H1 (cell line): ENCODE measurements at regions not wholly inside any gene's neighbourhood (a gene's known extent, or its start where the extent isn't known, plus 50 kb on each side); places are given as distances from the start of the nearest gene placed in this dataset.

Experiments
- CTCF ChIA-PET: fragments of 300-600 bp; sonication (Branson Sonifier 250); formaldehyde crosslinking; loops from one replicate; lab custom pipeline; 2021; ENCODE audit not compliant: partially characterized antibody; lab: Charles Lee
- POLR2A ChIA-PET: fragments of 300-600 bp; sonication (Branson Sonifier 250); formaldehyde crosslinking; loops from one replicate; lab custom pipeline; 2021; ENCODE audit warnings: inconsistent platforms; ENCODE audit not compliant: partially characterized antibody; lab: Charles Lee
- DNase-seq, 2 experiments: peaks; one replicate each; pipeline versions ENCODE4 v3.0.0 to v3.0.0-alpha.2; 2010 to 2022; ENCODE audit warnings: low spot score in 2 of 2, low read depth in 1 of 2, mixed read lengths in 1 of 2
- FAIRE-seq: peaks from 2 replicates; lab custom pipeline; 2011; peaks lifted over from hg19 to GRCh38; lab: Jason Lieb, UNC
- H2AFZ ChIP-seq: 2 replicates; pipeline ENCODE4 v1.8.1; 2012; ENCODE audit warnings: low read length, inconsistent platforms
- H2AK5ac ChIP-seq: 2 replicates; pipeline ENCODE4 v1.6.1; 2013; ENCODE audit warnings: low read depth, low read length
- H2BK120ac ChIP-seq: replicated peaks from 2 replicates; pipeline ENCODE3; 2013; ENCODE audit warnings: low read depth, low read length, inconsistent platforms
- H2BK12ac ChIP-seq: 2 replicates; pipeline ENCODE4 v1.6.1; 2013; ENCODE audit warnings: low read depth, low read length
- H2BK15ac ChIP-seq: 2 replicates; pipeline ENCODE4 v1.6.1; 2013; ENCODE audit warnings: low read length
- H2BK20ac ChIP-seq: 2 replicates; pipeline ENCODE4 v1.6.1; 2013; ENCODE audit warnings: low read length
- H2BK5ac ChIP-seq: 2 replicates; pipeline ENCODE4 v1.6.1; 2013; ENCODE audit warnings: low read depth, low read length
- H3K14ac ChIP-seq: 2 replicates; pipeline ENCODE4 v1.6.1; 2013; ENCODE audit warnings: inconsistent platforms; ENCODE audit not compliant: insufficient read length
- H3K18ac ChIP-seq: 2 replicates; pipeline ENCODE4 v1.6.1; 2013; ENCODE audit warnings: low read length; ENCODE audit errors: extremely low read depth
- H3K23ac ChIP-seq: 2 replicates; pipeline ENCODE4 v1.6.1; 2013; ENCODE audit warnings: inconsistent platforms; ENCODE audit not compliant: insufficient read length
- H3K23me2 ChIP-seq: 2 replicates; pipeline ENCODE4 v1.6.1; 2013; ENCODE audit warnings: low read depth, low read length
- H3K27ac ChIP-seq: 2 replicates; pipeline ENCODE4 v1.6.1; 2011; ENCODE audit warnings: low read depth, low read length, inconsistent platforms
- H3K27me3 ChIP-seq, 4 experiments: replicated peaks in 1 of 4; 1 replicate in 1 of 4; 2 replicates in 3 of 4; pipeline versions ENCODE4 v1.6.1 to v1.8.1; 2011 to 2013; ENCODE audit warnings: low read length in 3 of 4, mild to moderate bottlenecking in 3 of 4, inconsistent platforms in 2 of 4, mixed read lengths in 2 of 4, moderate library complexity in 1 of 4; ENCODE audit not compliant: control insufficient read depth in 3 of 4, insufficient read depth in 3 of 4; ENCODE audit errors: extremely low read depth in 1 of 4
- H3K36me3 ChIP-seq, 4 experiments: 2 replicates each; pipeline versions ENCODE4 v1.6.1 to v1.8.1; 2011 to 2013; ENCODE audit warnings: mild to moderate bottlenecking in 4 of 4, low read length in 3 of 4, moderate library complexity in 2 of 4, control low read depth in 1 of 4, inconsistent platforms in 1 of 4; ENCODE audit not compliant: insufficient read depth in 4 of 4, control insufficient read depth in 2 of 4
- H3K4ac ChIP-seq: replicated peaks from 2 replicates; pipeline ENCODE3; 2013; ENCODE audit warnings: low read length, low read depth, mixed read lengths, inconsistent platforms; ENCODE audit not compliant: insufficient read length
- H3K4me1 ChIP-seq, 4 experiments: replicated peaks in 1 of 4; 1 replicate in 1 of 4; 2 replicates in 3 of 4; pipeline versions ENCODE4 v1.6.1 to v1.8.1; 2011 to 2013; ENCODE audit warnings: low read length in 3 of 4, inconsistent platforms in 2 of 4, mixed read lengths in 1 of 4; ENCODE audit not compliant: insufficient read depth in 4 of 4, control insufficient read depth in 3 of 4
- H3K4me2 ChIP-seq, 2 experiments: 2 replicates each; pipeline versions ENCODE4 v1.6.1 to v1.8.1; 2011 to 2013; ENCODE audit warnings: low read depth in 2 of 2, low read length in 2 of 2, control low read depth in 1 of 2, inconsistent platforms in 1 of 2, mild to moderate bottlenecking in 1 of 2; ENCODE audit not compliant: insufficient read depth in 1 of 2
- H3K4me3 ChIP-seq, 4 experiments: fragments of 200-600, 300-600 bp in 1 of 4; sonication (generic), shearing (Covaris generic), sonication (Bioruptor Twin) in 1 of 4; 2 replicates each; pipeline versions ENCODE4 v1.5.1 to v1.8.1; 2011 to 2016; ENCODE audit warnings: low read length in 4 of 4, low read depth in 3 of 4, control low read depth in 2 of 4, inconsistent platforms in 2 of 4, mild to moderate bottlenecking in 2 of 4, mixed read lengths in 1 of 4, moderate library complexity in 1 of 4; ENCODE audit not compliant: insufficient read depth in 2 of 4; ENCODE audit errors: extremely low read depth in 1 of 4
- H3K56ac ChIP-seq: replicated peaks from 2 replicates; pipeline ENCODE3; 2013; ENCODE audit warnings: low read depth, mild to moderate bottlenecking, mixed read lengths, low read length, inconsistent platforms; ENCODE audit not compliant: insufficient read length
- H3K79me1 ChIP-seq: 2 replicates; pipeline ENCODE4 v1.6.1; 2013; ENCODE audit warnings: low read depth, low read length, control low read depth
- H3K79me2 ChIP-seq, 2 experiments: 2 replicates each; pipeline versions ENCODE4 v1.6.1 to v1.8.1; 2012 to 2013; ENCODE audit warnings: low read length in 2 of 2, mild to moderate bottlenecking in 2 of 2, inconsistent platforms in 1 of 2; ENCODE audit not compliant: insufficient read depth in 2 of 2, control insufficient read depth in 1 of 2
- H3K9ac ChIP-seq, 4 experiments: replicated peaks in 1 of 4; 1 replicate in 1 of 4; 2 replicates in 3 of 4; pipeline versions ENCODE4 v1.6.1 to v1.8.1; 2011 to 2013; ENCODE audit warnings: low read depth in 3 of 4, low read length in 3 of 4, control low read depth in 2 of 4, mild to moderate bottlenecking in 2 of 4, moderate library complexity in 2 of 4, inconsistent platforms in 1 of 4; ENCODE audit errors: extremely low read depth in 1 of 4
- H3K9me3 ChIP-seq, 2 experiments: 2 replicates each; pipeline versions ENCODE4 v1.6.1 to v1.8.1; 2012 to 2013; ENCODE audit warnings: mild to moderate bottlenecking in 2 of 2, moderate library complexity in 2 of 2, control low read depth in 1 of 2, inconsistent platforms in 1 of 2, low read depth in 1 of 2, low read length in 1 of 2, mixed read lengths in 1 of 2; ENCODE audit not compliant: insufficient read depth in 2 of 2
- H4K20me1 ChIP-seq, 2 experiments: replicated peaks in 1 of 2; 2 replicates each; pipeline versions ENCODE3 to v1.8.1; 2011 to 2013; ENCODE audit warnings: inconsistent platforms in 2 of 2, low read length in 2 of 2, mild to moderate bottlenecking in 1 of 2; ENCODE audit not compliant: insufficient read depth in 2 of 2, control insufficient read depth in 1 of 2
- H4K5ac ChIP-seq: 2 replicates; pipeline ENCODE4 v1.6.1; 2013; ENCODE audit warnings: low read length, low read depth, mixed read lengths, inconsistent platforms; ENCODE audit not compliant: insufficient read length
- H4K8ac ChIP-seq: 2 replicates; pipeline ENCODE4 v1.8.0; 2013; ENCODE audit warnings: mild to moderate bottlenecking, moderate library complexity, low read length, inconsistent platforms; ENCODE audit not compliant: insufficient read depth; ENCODE audit errors: extremely low read depth
- H4K91ac ChIP-seq: replicated peaks from 2 replicates; pipeline ENCODE3; 2013; ENCODE audit warnings: low read length, mixed read lengths, inconsistent platforms; ENCODE audit not compliant: insufficient read length
- ATF2 ChIP-seq: IDR thresholded peaks from 2 replicates; pipeline ENCODE4 v1.6.1; 2012; ENCODE audit warnings: low read length, inconsistent platforms
- CHD1 ChIP-seq: IDR thresholded peaks from 2 replicates; pipeline ENCODE4 v1.6.1; 2012; ENCODE audit warnings: low read depth, low read length, improper control_type of control experiment
- EGR1 ChIP-seq: IDR thresholded peaks from 2 replicates; pipeline ENCODE4 v1.6.1; 2011; ENCODE audit warnings: low read depth, low read length, borderline replicate concordance
- EP300 ChIP-seq, 2 experiments: IDR thresholded peaks; 1 replicate in 1 of 2; 2 replicates in 1 of 2; pipeline ENCODE4 v1.6.1; 2011 to 2012; ENCODE audit warnings: low read depth in 2 of 2, low read length in 2 of 2, mild to moderate bottlenecking in 2 of 2, borderline replicate concordance in 1 of 2, inconsistent platforms in 1 of 2, moderate library complexity in 1 of 2
- JUND ChIP-seq: IDR thresholded peaks from 2 replicates; pipeline ENCODE4 v1.6.1; 2011; ENCODE audit warnings: mild to moderate bottlenecking, improper control_type of control experiment, low read length
- POU5F1 ChIP-seq: IDR thresholded peaks from 2 replicates; pipeline ENCODE4 v1.6.1; 2011; ENCODE audit warnings: low read depth, mild to moderate bottlenecking, low read length, moderate library complexity
- RFX5 ChIP-seq: IDR thresholded peaks from 2 replicates; pipeline ENCODE4 v1.6.1; 2011; ENCODE audit warnings: low read depth, low read length, improper control_type of control experiment, borderline replicate concordance
- SAP30 ChIP-seq: fragments of 300-600 bp; sonication (generic); IDR thresholded peaks from 2 replicates; pipeline ENCODE4 v1.7.1; 2012; ENCODE audit warnings: low read length, moderate library complexity, mild to moderate bottlenecking, inconsistent platforms; ENCODE audit not compliant: insufficient read depth, insufficient replicate concordance
- SIN3A ChIP-seq, 2 experiments: IDR thresholded peaks in 1 of 2; conservative IDR thresholded peaks in 1 of 2; 2 replicates each; pipeline ENCODE4 v1.6.1; 2011 to 2012; ENCODE audit warnings: low read length in 2 of 2, improper control_type of control experiment in 1 of 2, low read depth in 1 of 2, mild to moderate bottlenecking in 1 of 2
- SP1 ChIP-seq: IDR thresholded peaks from 2 replicates; pipeline ENCODE4 v1.6.1; 2011; ENCODE audit warnings: low read depth, low read length
- TCF12 ChIP-seq: IDR thresholded peaks from 2 replicates; pipeline ENCODE4 v1.6.1; 2011; ENCODE audit warnings: low read depth, mild to moderate bottlenecking, low read length
- USF2 ChIP-seq: IDR thresholded peaks from 2 replicates; pipeline ENCODE4 v1.6.1; 2011; ENCODE audit warnings: low read length, improper control_type of control experiment
- WGBS, 2 experiments: shearing (Covaris generic) in 1 of 2; methylation state at CpG; one replicate each; pipeline versions ENCODE4 v1.1.6 to v1.1.7; 2013 to 2015; ENCODE audit warnings: low lambda C conversion rate in 2 of 2, mixed read lengths in 2 of 2, inconsistent platforms in 1 of 2, low coverage in 1 of 2, missing lambda C conversion rate in 1 of 2; ENCODE audit not compliant: insufficient replicate concordance in 2 of 2, insufficient coverage in 1 of 2, insufficient read length in 1 of 2; ENCODE audit errors: extremely low coverage in 1 of 2, missing lambda C conversion rate in 1 of 2; 5-methylcytosine and 5-hydroxymethylcytosine counted together

- H2BK5ac ChIP-seq: no peak overlapping the region
- FAIRE-seq (no peak), DNase-seq (no peak)
- H3K4ac ChIP-seq: no peak overlapping the region
- H2AK5ac ChIP-seq: no peak overlapping the region
- ChIA-PET CTCF (no interaction called here), POLR2A (no interaction called here)
- no peak overlapping the region for H3K56ac ChIP-seq
- no peaks in the 10 kb centered on the region for H4K20me1 ChIP-seq
- no peaks in the 10 kb centered on the region for H3K79me1 ChIP-seq
- H3K18ac ChIP-seq: no peak overlapping the region
- H3K4me3 ChIP-seq: no peak overlapping the region
- no peak overlapping the region for H4K8ac ChIP-seq
- no peaks in the 10 kb centered on the region for H3K23me2 ChIP-seq
- no peaks in the 10 kb centered on the region for H3K27me3 ChIP-seq
- no peak overlapping the region for H2BK20ac ChIP-seq
- H2BK120ac ChIP-seq: no peak overlapping the region
- no peaks in the 10 kb centered on the region for H3K9me3 ChIP-seq
- H2BK15ac ChIP-seq: no peak overlapping the region
- H3K4me2 ChIP-seq: no peak overlapping the region
- H3K79me2 ChIP-seq: no peaks in the 10 kb centered on the region
- no peak overlapping the region for H4K5ac ChIP-seq
- no peak overlapping the region for H3K14ac ChIP-seq
- WGBS, 2 experiments: 93% methylated on average over 4 of the region's 4 CpGs; no CpG with 5 or more reads in 1 of the 2 experiments
- no peaks in the 10 kb centered on the region for H3K36me3 ChIP-seq
- H3K27ac ChIP-seq: no peak overlapping the region
- no peak overlapping the region for H2AFZ ChIP-seq
- no peak overlapping the region for H4K91ac ChIP-seq
- no peaks in the 10 kb centered on the region for H3K4me1 ChIP-seq
- no peak overlapping the region for H3K23ac ChIP-seq
- no peak overlapping the region for H3K9ac ChIP-seq
- H2BK12ac ChIP-seq: no peak overlapping the region
- TF ChIP-seq EP300 (IDR thresholded peaks at IDR 0.05; ENCODE audit: borderline replicate concordance in 1 of 2, low read depth in 2 of 2, low read length in 2 of 2) (no peak), EGR1 (no peak), SP1 (no peak), POU5F1 (no peak), TCF12 (no peak), RFX5 (no peak), SAP30 (no peak), SIN3A (conservative IDR thresholded peaks at IDR 0.05 in 1 of 2, IDR thresholded peaks at IDR 0.05 in 1 of 2; ENCODE audit: low read depth in 1 of 2, low read length in 2 of 2) (no peak), CHD1 (no peak), JUND (no peak), USF2 (no peak), ATF2 (no peak)
Observed at GRCh38 chr7:20911081-20911480, 124.4 kb upstream of the SP8 start.
